ENCODE measurements at regions not wholly inside any gene's neighbourhood (a gene's known extent, or its start where the extent isn't known, plus 50 kb on each side); places are given as distances from the start of the nearest gene placed in this dataset.

GRCh38 chr5:97764700-97765099, 581.7 kb upstream of the RIOK2 start:
- Histone ChIP-seq H3K36me3 (ENCODE audit: insufficient read depth, low read length) (no peaks in the 10 kb centered on the region), H3K27ac (ENCODE audit: low read length) (no peak overlapping the region), H3K9ac (ENCODE audit: low read length) (no peak overlapping the region), H3F3A (ENCODE audit: insufficient read depth, low read length, poor library complexity, severe bottlenecking) (no peaks in the 10 kb centered on the region), H3K79me2 (replicated peaks; ENCODE audit: insufficient read depth, low read length) (no peaks in the 10 kb centered on the region), H3K27me3 (ENCODE audit: insufficient read depth, low read depth, low read length) (no peaks in the 10 kb centered on the region), H3K4me2 (ENCODE audit: low read length) (no peak overlapping the region), H4K20me1 (ENCODE audit: insufficient read depth) (no peaks in the 10 kb centered on the region), H3K4me3 (ENCODE audit: low read length) (no peak overlapping the region), H3K9me3 (ENCODE audit: low read length) (no peaks in the 10 kb centered on the region), H3K9me2 (ENCODE audit: insufficient read depth, low read length) (no peaks in the 10 kb centered on the region), H2AFZ (ENCODE audit: low read depth, low read length) (no peak overlapping the region)
- TF ChIP-seq RAD21 (conservative IDR thresholded peaks at IDR 0.05) (no peak), EZH2 (IDR thresholded peaks at IDR 0.05; ENCODE audit: borderline replicate concordance, insufficient read depth, low read length, poor library complexity, severe bottlenecking) (no peak), POLR2AphosphoS5 (IDR thresholded peaks at IDR 0.05) (no peak), TAF1 (IDR thresholded peaks at IDR 0.05; ENCODE audit: low read depth) (no peak), CTCF (IDR thresholded peaks at IDR 0.05; ENCODE audit: poor library complexity, severe bottlenecking) (no peak), MXI1 (conservative IDR thresholded peaks at IDR 0.05; ENCODE audit: poor library complexity, severe bottlenecking) (no peak), SMC3 (conservative IDR thresholded peaks at IDR 0.05; ENCODE audit: poor library complexity) (no peak), EP300 (conservative IDR thresholded peaks at IDR 0.05; ENCODE audit: poor library complexity, severe bottlenecking) (no peak), REST (IDR thresholded peaks at IDR 0.05; ENCODE audit: borderline replicate concordance) (no peak)

- Histone ChIP-seq H3K36me3 (ENCODE audit: insufficient read depth, low read length) (no peaks in the 10 kb centered on the region), H3K9me2 (ENCODE audit: insufficient read depth, low read length) (no peaks in the 10 kb centered on the region), H3K79me2 (replicated peaks; ENCODE audit: insufficient read depth, low read length) (no peaks in the 10 kb centered on the region), H2AFZ (ENCODE audit: low read depth, low read length) (no peak overlapping the region), H3F3A (ENCODE audit: insufficient read depth, low read length, poor library complexity, severe bottlenecking) (no peaks in the 10 kb centered on the region), H3K4me2 (ENCODE audit: low read length) (no peak overlapping the region), H3K4me3 (ENCODE audit: low read length) (no peak overlapping the region), H4K20me1 (ENCODE audit: insufficient read depth) (no peaks in the 10 kb centered on the region), H3K27ac (ENCODE audit: low read length) (no peak overlapping the region), H3K27me3 (ENCODE audit: insufficient read depth, low read depth, low read length) (no peaks in the 10 kb centered on the region), H3K9me3 (ENCODE audit: low read length) (no peaks in the 10 kb centered on the region), H3K9ac (ENCODE audit: low read length) (no peak overlapping the region)
- no peak for TF ChIP-seq SMC3 (conservative IDR thresholded peaks at IDR 0.05; ENCODE audit: poor library complexity)
- TF ChIP-seq MXI1 (conservative IDR thresholded peaks at IDR 0.05; ENCODE audit: poor library complexity, severe bottlenecking) = no peak
- TF ChIP-seq RAD21 (conservative IDR thresholded peaks at IDR 0.05) = no peak
- no peak for TF ChIP-seq TAF1 (IDR thresholded peaks at IDR 0.05; ENCODE audit: low read depth)
- TF ChIP-seq EP300 (conservative IDR thresholded peaks at IDR 0.05; ENCODE audit: poor library complexity, severe bottlenecking) = no peak
- TF ChIP-seq REST (IDR thresholded peaks at IDR 0.05; ENCODE audit: borderline replicate concordance) = no peak
Measured at GRCh38 chr5:97778451-97778850, 595.4 kb upstream of the RIOK2 start.
